GM19438 (cell line): ENCODE measurements at regions not wholly inside any gene's neighbourhood (a gene's known extent, or its start where the extent isn't known, plus 50 kb on each side); places are given as distances from the start of the nearest gene placed in this dataset.

Source experiments
- ATAC-seq: cut with Tn5 transposase; IDR thresholded peaks from one replicate; pipeline ENCODE4 v1.9.1; 2021; ENCODE audit warnings: low read depth; ENCODE audit not compliant: unreplicated experiment

DNA sequence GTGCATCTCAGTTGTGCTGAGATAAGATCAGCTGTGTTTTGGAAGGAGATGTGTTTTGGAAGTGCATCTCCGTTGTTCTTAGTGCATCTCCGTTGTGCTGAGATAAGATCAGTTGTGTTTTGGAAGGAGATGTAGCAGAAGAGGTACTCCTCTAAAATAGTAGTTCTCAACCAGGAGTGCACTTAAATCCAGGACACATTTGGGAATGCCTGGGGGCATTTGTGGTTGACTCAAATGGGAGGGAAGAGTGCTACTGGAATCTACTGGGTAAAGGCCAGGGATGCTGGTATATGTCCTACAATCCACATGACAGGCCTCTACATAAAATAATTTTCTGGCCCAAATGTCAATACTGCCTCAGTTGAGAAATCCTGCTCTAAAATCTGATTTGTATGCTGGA is 70.8 kb upstream of the CHRDL1 start:
- ATAC-seq = no peak

GRCh38 chrX:110863883-110864282 is 68.3 kb upstream of the CHRDL1 start:
- no peak for ATAC-seq

GRCh38 chrX:110858565-110858964 is 62.9 kb upstream of the CHRDL1 start:
- ATAC-seq = no peak

DNA sequence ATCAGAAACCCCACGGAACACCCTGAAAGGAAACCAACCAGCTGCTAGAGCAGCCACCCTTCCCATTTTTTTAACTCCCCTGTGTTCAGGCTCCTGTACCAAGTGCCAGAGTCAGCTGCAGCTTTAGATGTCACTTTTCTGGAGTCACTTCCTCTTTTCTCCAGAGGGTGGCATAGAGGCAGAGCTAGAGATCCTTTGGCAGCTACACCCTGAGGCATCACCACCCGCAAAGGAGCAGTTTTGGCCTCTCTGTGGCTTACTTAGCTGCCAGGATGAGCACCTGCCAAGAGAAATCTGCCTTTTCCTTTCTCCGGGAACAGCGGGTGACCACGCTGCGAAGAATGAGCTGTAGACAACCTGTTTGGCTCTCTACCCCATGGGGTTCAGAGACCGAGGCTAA is 58.0 kb upstream of the CHRDL1 start:
- ATAC-seq = no peak

DNA sequence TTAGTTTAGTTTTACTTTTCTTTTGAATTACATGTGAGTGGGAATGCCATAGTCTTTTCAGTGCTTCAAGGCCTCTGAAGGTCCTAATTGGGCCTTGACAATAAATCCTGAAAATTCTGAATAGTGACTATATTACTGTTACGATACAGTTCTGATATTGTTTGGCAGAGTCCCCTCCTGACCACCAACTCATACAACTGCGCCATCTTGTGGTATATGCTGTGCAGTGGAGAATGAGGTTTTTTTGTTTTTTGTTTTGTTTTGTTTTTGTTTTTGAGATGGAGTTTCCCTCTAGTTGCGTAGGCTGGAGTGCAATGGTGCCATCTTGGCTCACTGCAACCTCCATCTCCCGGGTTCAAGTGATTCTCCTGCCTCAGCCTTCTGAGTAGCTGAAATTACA is 56.6 kb upstream of the CHRDL1 start:
- ATAC-seq = no peak

- ATAC-seq = peak; percentile 64
These were observed 56.2 kb upstream of the CHRDL1 start for GRCh38 chrX:110851780-110852179.

- peak; percentile 63 for ATAC-seq
These were observed 51.7 kb upstream of the CHRDL1 start for GRCh38 chrX:110847334-110847733.

DNA sequence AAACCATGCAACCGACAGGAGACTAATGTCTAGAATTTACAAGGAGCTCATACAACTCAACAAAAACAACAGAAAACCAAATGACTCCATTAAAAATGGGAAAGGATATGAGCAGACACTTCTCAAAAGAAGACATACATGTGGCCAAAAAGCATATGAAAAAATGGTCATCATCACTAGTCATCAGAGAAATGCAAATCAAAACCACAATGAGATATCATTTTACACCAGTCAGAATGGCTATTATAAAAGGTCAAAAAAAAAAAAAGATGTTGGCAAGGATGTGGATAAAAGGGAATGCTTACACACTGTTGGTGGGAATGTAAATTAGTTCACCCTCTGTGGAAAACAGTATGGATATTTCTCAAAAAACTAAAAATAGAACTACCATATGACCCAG is 50.5 kb upstream of the CHRDL1 start:
- no peak for ATAC-seq
